Neural progenitor cell (in vitro differentiated cells): ENCODE measurements at regions not wholly inside any gene's neighbourhood (a gene's known extent, or its start where the extent isn't known, plus 50 kb on each side); places are given as distances from the start of the nearest gene placed in this dataset.

Experiments used
- CTCF ChIP-seq: fragments of 200-600 bp; sonication (generic); IDR thresholded peaks from 2 replicates; pipeline ENCODE4 v1.5.1; 2017; ENCODE audit warnings: antibody characterized with exemption, mild to moderate bottlenecking
- EZH2 ChIP-seq: fragments of 200-600 bp; sonication (generic); IDR thresholded peaks from 2 replicates; pipeline ENCODE4 v1.6.1; 2017; ENCODE audit warnings: antibody characterized with exemption, mild to moderate bottlenecking, moderate library complexity
- EZH2phosphoT487 ChIP-seq: fragments of 200-600 bp; sonication (generic); IDR thresholded peaks from 2 replicates; pipeline ENCODE4 v1.6.1; 2017; ENCODE audit warnings: antibody characterized with exemption

- TF ChIP-seq CTCF = no peak
- no peak for TF ChIP-seq EZH2
- TF ChIP-seq EZH2phosphoT487 = no peak
Observed at GRCh38 chr2:39947294-39948015, 168.4 kb upstream of the THUMPD2 start.
